HG03378 (cell line): ENCODE measurements at regions not wholly inside any gene's neighbourhood (a gene's known extent, or its start where the extent isn't known, plus 50 kb on each side); places are given as distances from the start of the nearest gene placed in this dataset.
"Not testable (repeated sequence)": the region's sequence is repeated elsewhere in the genome, so short reads cannot be mapped to it uniquely, and the experiment has no call there.

Experiments
- ATAC-seq: cut with Tn5 transposase; IDR thresholded peaks from one replicate; pipeline ENCODE4 v1.9.1; 2021; ENCODE audit warnings: mild to moderate bottlenecking, moderate library complexity; ENCODE audit not compliant: unreplicated experiment

- ATAC-seq, result no peak
Measured at GRCh38 chr2:168300460-168300859, 53.1 kb upstream of the STK39 start.

GRCh38 chr2:168304024-168304681, 56.8 kb upstream of the STK39 start:
- ATAC-seq, result no peak

GRCh38 chr2:168307379-168307778, 60.0 kb upstream of the STK39 start:
- no peak for ATAC-seq

GRCh38 chr2:168310580-168310979, 63.2 kb upstream of the STK39 start:
- ATAC-seq, result no peak

- ATAC-seq, result no peak
Measured at GRCh38 chr2:168311261-168311910, 64.0 kb upstream of the STK39 start.

- no peak for ATAC-seq
Measured at GRCh38 chr2:168312036-168312822, 64.8 kb upstream of the STK39 start.

GRCh38 chr2:168314236-168314635, 66.8 kb upstream of the STK39 start:
- no peak for ATAC-seq

- no peak for ATAC-seq
Measured at GRCh38 chr2:168315331-168316072, 68.1 kb upstream of the STK39 start.

- no peak for ATAC-seq
Measured at GRCh38 chr2:168316073-168316440, 68.7 kb upstream of the STK39 start.

GRCh38 chr2:168317282-168317681, 69.9 kb upstream of the STK39 start:
- ATAC-seq, result no peak

- no peak for ATAC-seq
Measured at GRCh38 chr2:168320267-168320666, 72.9 kb upstream of the STK39 start.

- no peak for ATAC-seq
Measured at GRCh38 chr2:168322325-168323007, 75.1 kb upstream of the STK39 start.

GRCh38 chr2:168323529-168324021, 76.2 kb upstream of the STK39 start:
- ATAC-seq, result no peak

GRCh38 chr2:168326572-168326971, 79.2 kb upstream of the STK39 start:
- ATAC-seq, result no peak

- no peak for ATAC-seq
Measured at GRCh38 chr2:168327328-168327727, 79.9 kb upstream of the STK39 start.

- no peak for ATAC-seq
Measured at GRCh38 chr2:168328421-168328820, 81.0 kb upstream of the STK39 start.

- ATAC-seq, result no peak
Measured at GRCh38 chr2:168330624-168331423, 83.4 kb upstream of the STK39 start.

GRCh38 chr2:168335254-168335653, 87.9 kb upstream of the STK39 start:
- not testable (repeated sequence) for ATAC-seq

- no peak for ATAC-seq
Measured at GRCh38 chr2:168336786-168337388, 89.5 kb upstream of the STK39 start.
